T47D (cell line): ENCODE measurements at regions not wholly inside any gene's neighbourhood (a gene's known extent, or its start where the extent isn't known, plus 50 kb on each side); places are given as distances from the start of the nearest gene placed in this dataset.

ENCODE experiments used
- DNase-seq, 2 experiments: peaks; one replicate each; pipeline versions ENCODE4 v3.0.0 to v3.0.0-alpha.2; 2011 to 2012; ENCODE audit warnings: low read depth in 1 of 2, low spot score in 1 of 2
- JUND ChIP-seq: IDR thresholded peaks from 2 replicates; pipeline ENCODE4 v1.6.1; 2012; ENCODE audit warnings: low read depth
- in situ Hi-C: cut with HindIII; loops from 2 replicates; pipeline ENCODE4 v1.10.0; 2016; ENCODE audit warnings: low sequenced_read_pairs, low pct_unique_long_range_greater_than_20kb

GRCh38 chr22:22032099-22032905, 49.7 kb upstream of the TOP3B start:
- DNase-seq, result no peak
- in situ Hi-C loops, result no loop called here
- TF ChIP-seq JUND, result no peak
